OCI-LY7 (cell line): ENCODE measurements at regions not wholly inside any gene's neighbourhood (a gene's known extent, or its start where the extent isn't known, plus 50 kb on each side); places are given as distances from the start of the nearest gene placed in this dataset.

ENCODE experiments used
- BruUV-seq: library from RNA; stranded (reverse); fragments of 400-500 nt; replicated peaks from 2 replicates; lab custom pipeline; 2021; lab: Mats Ljungman, UMichigan
- CTCF ChIA-PET: fragments of 300-600 bp; sonication (Branson Sonifier 250); formaldehyde crosslinking; loops from one replicate; lab custom pipeline; 2022; ENCODE audit warnings: antibody characterized with exemption; ENCODE audit not compliant: unreplicated experiment; lab: Charles Lee
- POLR2A ChIA-PET: fragments of 300-600 bp; sonication (Branson Sonifier 250); formaldehyde crosslinking; loops from one replicate; lab custom pipeline; 2022; ENCODE audit warnings: antibody characterized with exemption; lab: Charles Lee
- DNase-seq: peaks from one replicate; pipeline ENCODE4 v3.0.0-alpha.2; 2015; ENCODE audit warnings: low spot score
- H2AFZ ChIP-seq: fragments of 200-600 bp; sonication (generic), shearing (Covaris generic); 2 replicates; pipeline ENCODE4 v1.6.1; 2014; ENCODE audit warnings: mild to moderate bottlenecking, antibody characterized with exemption, low read length, moderate library complexity
- H3K27ac ChIP-seq: fragments of 200-600 bp; sonication (generic); 2 replicates; pipeline ENCODE4 v1.5.1; 2014; ENCODE audit warnings: mixed run types, low read depth, mild to moderate bottlenecking, moderate library complexity, low read length, inconsistent platforms; ENCODE audit not compliant: poor library complexity, severe bottlenecking
- H3K36me3 ChIP-seq: fragments of 200-600 bp; sonication (generic); 2 replicates; pipeline ENCODE4 v1.6.1; 2014; ENCODE audit warnings: mild to moderate bottlenecking, antibody characterized with exemption, low read length, moderate library complexity, mixed read lengths; ENCODE audit not compliant: insufficient read depth
- H3K4me1 ChIP-seq: fragments of 200-600 bp; sonication (generic); 2 replicates; pipeline ENCODE4 v1.5.1; 2014; ENCODE audit warnings: mild to moderate bottlenecking, low read length; ENCODE audit not compliant: insufficient read depth, poor library complexity, severe bottlenecking
- H3K4me2 ChIP-seq: fragments of 200-600 bp; sonication (generic); 2 replicates; pipeline ENCODE4 v1.6.1; 2014; ENCODE audit warnings: mild to moderate bottlenecking, low read length
- H3K4me3 ChIP-seq: fragments of 200-600 bp; sonication (generic); 2 replicates; pipeline ENCODE4 v1.5.1; 2014; ENCODE audit warnings: mild to moderate bottlenecking, low read depth, low read length; ENCODE audit not compliant: poor library complexity, severe bottlenecking
- H3K79me2 ChIP-seq: fragments of 200-600 bp; sonication (generic); 2 replicates; pipeline ENCODE4 v1.6.1; 2016; ENCODE audit warnings: low read depth, mild to moderate bottlenecking, low read length, moderate library complexity, mixed read lengths; ENCODE audit not compliant: insufficient read depth
- H3K9me2 ChIP-seq: fragments of 200-600 bp; sonication (generic); 2 replicates; pipeline ENCODE4 v1.6.1; 2016; ENCODE audit warnings: mild to moderate bottlenecking, low read length, mixed read lengths; ENCODE audit not compliant: insufficient read depth
- H3K9me3 ChIP-seq: fragments of 200-600 bp; sonication (generic); 2 replicates; pipeline ENCODE4 v1.6.1; 2014; ENCODE audit warnings: mild to moderate bottlenecking, mixed run types, low read length, mixed read lengths
- H4K20me1 ChIP-seq: fragments of 200-600 bp; sonication (generic); 2 replicates; pipeline ENCODE4 v1.6.1; 2014; ENCODE audit warnings: mild to moderate bottlenecking, antibody characterized with exemption, low read length, moderate library complexity, mixed read lengths; ENCODE audit not compliant: insufficient read depth
- EZH2phosphoT487 ChIP-seq: fragments of 200-600 bp; sonication (generic); IDR thresholded peaks from 2 replicates; pipeline ENCODE4 v1.6.1; 2018; ENCODE audit warnings: low read depth, borderline replicate concordance, mild to moderate bottlenecking, mixed run types, antibody characterized with exemption, low read length, moderate library complexity, mixed read lengths
- intact Hi-C: fragments of 100-400 bp; cut with micrococcal nuclease; formaldehyde crosslinking; loops from one replicate; pipeline ENCODE4 v1.10.0; 2022; ENCODE audit not compliant: unreplicated experiment
- TF ChIP-seq, protein P1 (sequence below): fragments of 200-600 bp; sonication (generic); conservative IDR thresholded peaks from 2 replicates; pipeline ENCODE4 v1.5.1; 2014; ENCODE audit warnings: mild to moderate bottlenecking, antibody characterized with exemption, low read length, moderate library complexity, mixed read lengths

DNA sequence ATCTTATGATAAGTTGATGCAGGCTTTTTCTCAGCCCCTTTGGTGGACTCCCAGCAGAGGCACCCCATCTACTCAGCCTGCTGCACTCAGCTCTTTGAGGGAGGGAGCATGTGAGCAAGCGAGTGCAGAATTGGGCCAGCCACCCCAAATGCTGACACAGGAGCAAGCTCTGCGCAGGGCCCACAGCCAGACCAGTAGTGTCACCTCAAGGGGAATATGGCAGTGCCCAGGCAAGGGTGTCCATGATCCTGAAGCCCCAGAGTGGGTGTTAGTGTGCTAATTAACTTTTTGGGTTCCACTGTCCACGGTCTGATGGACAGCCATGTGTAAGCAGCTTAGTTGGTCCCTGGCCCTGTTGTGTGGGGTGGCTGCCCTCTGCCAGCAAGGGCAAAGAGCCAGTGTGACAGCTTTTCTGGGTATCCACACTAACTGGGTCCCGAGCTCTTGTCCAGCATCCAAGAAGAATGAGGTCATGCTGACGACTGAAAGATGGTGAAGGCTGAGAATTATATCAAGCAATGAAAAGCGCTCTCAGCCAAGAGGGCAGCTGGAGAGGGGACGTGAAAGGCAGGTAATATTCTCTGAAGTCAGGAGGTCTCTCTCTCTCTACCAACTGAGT lies 898.3 kb upstream of the PCDH9 start:
- CTCF ChIA-PET = no interaction called here
- H3K9me2 ChIP-seq = no peaks in the 10 kb centered on the region
- no peaks in the 10 kb centered on the region for H4K20me1 ChIP-seq
- no peaks in the 10 kb centered on the region for H3K4me1 ChIP-seq
- H3K79me2 ChIP-seq = no peaks in the 10 kb centered on the region
- no peak for TF ChIP-seq EZH2phosphoT487
- TF ChIP-seq, protein P1, sequence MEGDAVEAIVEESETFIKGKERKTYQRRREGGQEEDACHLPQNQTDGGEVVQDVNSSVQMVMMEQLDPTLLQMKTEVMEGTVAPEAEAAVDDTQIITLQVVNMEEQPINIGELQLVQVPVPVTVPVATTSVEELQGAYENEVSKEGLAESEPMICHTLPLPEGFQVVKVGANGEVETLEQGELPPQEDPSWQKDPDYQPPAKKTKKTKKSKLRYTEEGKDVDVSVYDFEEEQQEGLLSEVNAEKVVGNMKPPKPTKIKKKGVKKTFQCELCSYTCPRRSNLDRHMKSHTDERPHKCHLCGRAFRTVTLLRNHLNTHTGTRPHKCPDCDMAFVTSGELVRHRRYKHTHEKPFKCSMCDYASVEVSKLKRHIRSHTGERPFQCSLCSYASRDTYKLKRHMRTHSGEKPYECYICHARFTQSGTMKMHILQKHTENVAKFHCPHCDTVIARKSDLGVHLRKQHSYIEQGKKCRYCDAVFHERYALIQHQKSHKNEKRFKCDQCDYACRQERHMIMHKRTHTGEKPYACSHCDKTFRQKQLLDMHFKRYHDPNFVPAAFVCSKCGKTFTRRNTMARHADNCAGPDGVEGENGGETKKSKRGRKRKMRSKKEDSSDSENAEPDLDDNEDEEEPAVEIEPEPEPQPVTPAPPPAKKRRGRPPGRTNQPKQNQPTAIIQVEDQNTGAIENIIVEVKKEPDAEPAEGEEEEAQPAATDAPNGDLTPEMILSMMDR = no peak
- POLR2A ChIA-PET = no interaction called here
- no peaks in the 10 kb centered on the region for H3K9me3 ChIP-seq
- no peak overlapping the region for H3K4me3 ChIP-seq
- DNase-seq = no peak
- intact Hi-C loops = no loop called here
- no TSS peak for BruUV-seq
- no peak overlapping the region for H2AFZ ChIP-seq
- H3K36me3 ChIP-seq = no peaks in the 10 kb centered on the region
- H3K27ac ChIP-seq = no peak overlapping the region
- no peak overlapping the region for H3K4me2 ChIP-seq

DNA sequence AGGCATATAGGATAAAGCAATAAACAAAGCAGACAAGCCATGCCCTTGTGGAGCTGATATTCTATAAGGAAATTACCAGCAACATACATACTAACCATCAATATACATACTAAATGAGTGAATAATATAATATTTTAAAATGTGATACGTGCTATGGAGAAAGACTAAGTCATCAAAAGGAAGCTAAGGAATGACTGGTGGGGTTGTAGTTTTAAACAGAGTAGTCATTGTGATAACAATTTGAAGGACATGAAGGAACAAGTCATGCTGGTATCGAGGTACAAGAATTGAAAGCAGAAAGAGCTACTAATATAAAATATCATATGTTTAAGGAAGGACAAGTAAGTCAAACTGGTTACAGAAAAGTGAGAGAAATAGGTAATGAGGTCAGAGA lies 894.9 kb upstream of the PCDH9 start:
- POLR2A ChIA-PET = interaction anchor here (0.7 to 1.3 kb wide), 3 partner anchors 13 to 21 kb away, joined by 3 read pairs; no protein-coding TSS in a partner anchor
- BruUV-seq = no TSS peak
- Histone ChIP-seq H3K4me3 (no peak overlapping the region), H2AFZ (no peak overlapping the region), H3K27ac (no peak overlapping the region), H3K4me2 (no peak overlapping the region), H3K4me1 (no peaks in the 10 kb centered on the region), H4K20me1 (no peaks in the 10 kb centered on the region), H3K9me2 (no peaks in the 10 kb centered on the region), H3K79me2 (no peaks in the 10 kb centered on the region), H3K36me3 (no peaks in the 10 kb centered on the region), H3K9me3 (no peaks in the 10 kb centered on the region)
- CTCF ChIA-PET = no interaction called here
- TF ChIP-seq EZH2phosphoT487 = no peak
- TF ChIP-seq, protein P1 = no peak
- DNase-seq = no peak
- intact Hi-C loops = no loop called here

DNA sequence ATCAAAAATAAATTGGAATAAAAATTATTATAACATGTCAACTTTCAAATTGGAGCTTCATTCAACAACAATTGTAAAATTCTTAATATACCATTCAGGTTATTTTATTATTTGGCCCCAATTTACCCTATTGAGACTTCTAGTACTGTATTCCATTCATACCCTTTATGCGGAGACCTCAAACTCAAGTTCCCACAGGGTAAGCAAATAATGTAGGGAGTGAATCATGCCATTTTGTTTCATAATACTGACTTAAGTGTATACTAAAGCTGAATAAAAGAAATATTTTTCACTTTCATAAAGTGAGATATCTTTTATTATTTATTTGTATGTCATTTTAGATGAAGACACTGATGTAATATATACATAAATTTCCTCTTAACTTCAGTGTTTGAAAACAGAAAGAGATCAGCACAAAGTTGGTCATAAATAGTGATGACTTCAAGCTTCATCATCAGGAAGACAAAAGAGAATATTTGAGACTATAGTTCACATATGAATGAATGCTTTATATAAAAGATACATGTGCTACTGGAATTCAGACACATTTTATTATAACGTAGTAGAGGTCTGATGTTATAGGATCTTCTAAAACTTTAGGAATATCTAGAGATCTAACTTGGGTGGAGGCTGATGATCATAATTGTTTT lies 894.4 kb upstream of the PCDH9 start:
- Histone ChIP-seq H3K4me2 (no peak overlapping the region), H3K9me2 (no peaks in the 10 kb centered on the region), H3K79me2 (no peaks in the 10 kb centered on the region), H2AFZ (no peak overlapping the region), H4K20me1 (no peaks in the 10 kb centered on the region), H3K36me3 (no peaks in the 10 kb centered on the region), H3K27ac (no peak overlapping the region), H3K4me1 (no peaks in the 10 kb centered on the region), H3K4me3 (no peak overlapping the region), H3K9me3 (no peaks in the 10 kb centered on the region)
- DNase-seq = no peak
- TF ChIP-seq, protein P1 = no peak
- TF ChIP-seq EZH2phosphoT487 = no peak
- CTCF ChIA-PET = no interaction called here
- BruUV-seq = no TSS peak
- POLR2A ChIA-PET = interaction anchor here (0.7 to 0.8 kb wide), 2 partner anchors 14 to 20 kb away, joined by 3 read pairs; no protein-coding TSS in a partner anchor
- intact Hi-C loops = no loop called here
